GM12878 (cell line): ENCODE measurements at regions not wholly inside any gene's neighbourhood (a gene's known extent, or its start where the extent isn't known, plus 50 kb on each side); places are given as distances from the start of the nearest gene placed in this dataset.

Source experiments
- ATAC-seq: fragments of 200-7000 bp; cut with Tn5 transposase; 3 replicates; pipeline ENCODE4 v1.9.1; 2020; ENCODE audit warnings: mild to moderate bottlenecking, moderate library complexity
- BruUV-seq: library from RNA; stranded (reverse); fragments of 400-500 nt; replicated peaks from 2 replicates; lab custom pipeline; 2021; lab: Mats Ljungman, UMichigan
- CTCF ChIA-PET: fragments of 300-600 bp; sonication (Branson Sonifier 250); formaldehyde crosslinking; extraction: SDS; loops from one replicate; lab custom pipeline; 2021; ENCODE audit warnings: inconsistent platforms; lab: Yijun Ruan, JAX
- POLR2A ChIA-PET: fragments of 350-600 bp; formaldehyde crosslinking; extraction: SDS; loops from one replicate; lab custom pipeline; 2021; ENCODE audit warnings: inconsistent platforms; lab: Charles Lee
- RAD21 ChIA-PET: fragments of 300-600 bp; sonication (Branson Sonifier 250); formaldehyde crosslinking; loops from one replicate; lab custom pipeline; 2023; ENCODE audit warnings: antibody characterized with exemption; ENCODE audit not compliant: unreplicated experiment; lab: Charles Lee
- SMC1A ChIA-PET: fragments of 300-600 bp; sonication (Branson Sonifier 250); formaldehyde crosslinking; loops from one replicate; lab custom pipeline; 2023; ENCODE audit not compliant: unreplicated experiment, uncharacterized antibody; lab: Charles Lee
- DNase-seq: peaks from one replicate; pipeline ENCODE4 v3.0.0-alpha.2; 2011; ENCODE audit warnings: low read depth, low spot score
- FAIRE-seq: peaks from 3 replicates; lab custom pipeline; 2011; peaks lifted over from hg19 to GRCh38; lab: Jason Lieb, UNC
- H2AFZ ChIP-seq: 2 replicates; pipeline ENCODE4 v1.6.0; 2011; ENCODE audit warnings: low read depth, low read length, control low read depth; ENCODE audit not compliant: control insufficient read depth
- H3K27ac ChIP-seq: 2 replicates; pipeline ENCODE4 v1.5.1; 2011; ENCODE audit warnings: control low read depth; ENCODE audit not compliant: control insufficient read depth, insufficient read depth
- H3K27me3 ChIP-seq, 2 experiments: replicated peaks in 1 of 2; 2 replicates each; pipeline versions ENCODE4 v1.6.0 to v1.6.1; 2011; ENCODE audit warnings: low read length in 1 of 2; ENCODE audit not compliant: control insufficient read depth in 2 of 2, insufficient read depth in 2 of 2
- H3K36me3 ChIP-seq, 2 experiments: 2 replicates each; pipeline ENCODE4 v1.5.1; 2011; ENCODE audit warnings: low read length in 1 of 2; ENCODE audit not compliant: control insufficient read depth in 2 of 2, insufficient read depth in 2 of 2
- H3K4me1 ChIP-seq: 2 replicates; pipeline ENCODE4 v1.6.1; 2011; ENCODE audit warnings: mild to moderate bottlenecking, low read length, moderate library complexity, mixed read lengths; ENCODE audit not compliant: control insufficient read depth, insufficient read depth
- H3K4me2 ChIP-seq: 2 replicates; pipeline ENCODE4 v1.6.0; 2011; ENCODE audit warnings: control low read depth; ENCODE audit not compliant: control insufficient read depth, insufficient read depth
- H3K4me3 ChIP-seq: fragments of 200-600 bp; sonication (generic); 2 replicates; pipeline ENCODE4 v1.5.1; 2016
- H3K79me2 ChIP-seq: 2 replicates; pipeline ENCODE4 v1.6.0; 2011; ENCODE audit warnings: low read length; ENCODE audit not compliant: control insufficient read depth, insufficient read depth
- H3K9ac ChIP-seq: 2 replicates; pipeline ENCODE4 v1.8.0; 2011; ENCODE audit warnings: low read length, control low read depth, mixed read lengths; ENCODE audit not compliant: control insufficient read depth, insufficient read depth
- H3K9me3 ChIP-seq: replicated peaks from 3 replicates; pipeline ENCODE4 v1.5.1; 2011; ENCODE audit warnings: mild to moderate bottlenecking, low read length; ENCODE audit not compliant: control insufficient read depth, insufficient read depth
- H4K20me1 ChIP-seq: 2 replicates; pipeline ENCODE4 v1.6.0; 2011; ENCODE audit not compliant: control insufficient read depth, insufficient read depth
- CHD1 ChIP-seq: IDR thresholded peaks from 2 replicates; pipeline ENCODE4 v1.6.1; 2012; ENCODE audit warnings: low read depth, low read length, improper control_type of control experiment
- CREM ChIP-seq: IDR thresholded peaks from 2 replicates; pipeline ENCODE4 v1.6.1; 2014; ENCODE audit warnings: antibody characterized with exemption, low read depth
- KLF5 ChIP-seq: fragments of 450-650 bp; IDR thresholded peaks from 2 replicates; pipeline ENCODE4 v1.6.1; 2014; ENCODE audit warnings: mild to moderate bottlenecking; ENCODE audit not compliant: partially characterized antibody
- MAX ChIP-seq: IDR thresholded peaks from 2 replicates; pipeline ENCODE4 v1.6.1; 2012; ENCODE audit warnings: low read depth, low read length, improper control_type of control experiment
- MTA2 ChIP-seq: fragments of 450-650 bp; IDR thresholded peaks from 2 replicates; pipeline ENCODE4 v1.6.1; 2016; ENCODE audit warnings: low read depth, mild to moderate bottlenecking, moderate library complexity
- MYB ChIP-seq: fragments of 150-350 bp; IDR thresholded peaks from 2 replicates; pipeline ENCODE4 v1.6.1; 2014; ENCODE audit warnings: mild to moderate bottlenecking, low read depth, low read length, borderline replicate concordance
- WGBS: methylation state at CpG from one replicate; pipeline ENCODE4 v1.1.6; 2016; ENCODE audit warnings: low lambda C conversion rate; ENCODE audit not compliant: insufficient replicate concordance, insufficient coverage; ENCODE audit errors: missing lambda C conversion rate; 5-methylcytosine and 5-hydroxymethylcytosine counted together
- in situ Hi-C: fragments of 300-500 bp; cut with MboI; formaldehyde crosslinking; loops from 9 replicates; pipeline ENCODE4 v1.14.3; 2018; ENCODE audit warnings: mixed read lengths
- intact Hi-C: fragments of 100-400 bp; cut with micrococcal nuclease; formaldehyde crosslinking; loops from one replicate; pipeline ENCODE4 v1.14.2; 2022; ENCODE audit not compliant: unreplicated experiment
- TF ChIP-seq, protein P1 (sequence below): fragments of 450-650 bp; IDR thresholded peaks from 2 replicates; pipeline ENCODE4 v1.6.1; 2018; ENCODE audit warnings: borderline replicate concordance, mild to moderate bottlenecking; ENCODE audit not compliant: partially characterized antibody
- TF ChIP-seq, protein P2 (sequence below): IDR thresholded peaks from 2 replicates; pipeline ENCODE4 v1.6.1; 2011; ENCODE audit warnings: borderline replicate concordance, low read depth, mild to moderate bottlenecking, moderate library complexity, low read length; ENCODE audit not compliant: insufficient read depth, poor library complexity, severe bottlenecking
- TF ChIP-seq, protein P3 (sequence below): fragments of 450-650 bp; formaldehyde crosslinking; IDR thresholded peaks from 2 replicates; pipeline ENCODE4 v1.4.0; 2020; ENCODE audit warnings: mild to moderate bottlenecking, moderate library complexity
- TF ChIP-seq, protein P4 (sequence below), 3 experiments: IDR thresholded peaks in 2 of 3; conservative IDR thresholded peaks in 1 of 3; 2 replicates each; pipeline ENCODE4 v1.5.1; 2011; ENCODE audit warnings: low read depth in 3 of 3, low read length in 3 of 3, mild to moderate bottlenecking in 3 of 3, control low read depth in 2 of 3, moderate library complexity in 2 of 3, inconsistent platforms in 1 of 3, mixed read lengths in 1 of 3; ENCODE audit not compliant: control insufficient read depth in 2 of 3, insufficient read depth in 1 of 3; ENCODE audit errors: extremely low read depth in 1 of 3

- 46% methylated on average over 17 of the region's 17 CpGs for WGBS
- ChIA-PET SMC1A (no interaction called here), RAD21 (no interaction called here), CTCF (no interaction called here), POLR2A (no interaction called here)
- H4K20me1 ChIP-seq, result no peaks in the 10 kb centered on the region
- intact Hi-C loops (no loop called here), in situ Hi-C loops (no loop called here)
- no peak overlapping the region for H3K4me2 ChIP-seq
- H3K27me3 ChIP-seq, result no peaks in the 10 kb centered on the region
- H3K4me3 ChIP-seq, result no peak overlapping the region
- ATAC-seq (no peak), FAIRE-seq (no peak), DNase-seq (no peak)
- H2AFZ ChIP-seq, result no peak overlapping the region
- peaks cover 0 to 2% of the 10 kb centered on the region in 2 experiments; a peak in 2 of 4 replicates for H3K36me3 ChIP-seq
- no peak overlapping the region for H3K9ac ChIP-seq
- BruUV-seq, result no TSS peak
- no peaks in the 10 kb centered on the region for H3K4me1 ChIP-seq
- no peak overlapping the region for H3K27ac ChIP-seq
- no peaks in the 10 kb centered on the region for H3K79me2 ChIP-seq
- no peaks in the 10 kb centered on the region; the same call in 2 of the 3 replicates for H3K9me3 ChIP-seq
- TF ChIP-seq MAX (no peak), CHD1 (no peak), MYB (no peak), KLF5 (no peak), MTA2 (no peak), CREM (no peak)
- TF ChIP-seq, protein P1, sequence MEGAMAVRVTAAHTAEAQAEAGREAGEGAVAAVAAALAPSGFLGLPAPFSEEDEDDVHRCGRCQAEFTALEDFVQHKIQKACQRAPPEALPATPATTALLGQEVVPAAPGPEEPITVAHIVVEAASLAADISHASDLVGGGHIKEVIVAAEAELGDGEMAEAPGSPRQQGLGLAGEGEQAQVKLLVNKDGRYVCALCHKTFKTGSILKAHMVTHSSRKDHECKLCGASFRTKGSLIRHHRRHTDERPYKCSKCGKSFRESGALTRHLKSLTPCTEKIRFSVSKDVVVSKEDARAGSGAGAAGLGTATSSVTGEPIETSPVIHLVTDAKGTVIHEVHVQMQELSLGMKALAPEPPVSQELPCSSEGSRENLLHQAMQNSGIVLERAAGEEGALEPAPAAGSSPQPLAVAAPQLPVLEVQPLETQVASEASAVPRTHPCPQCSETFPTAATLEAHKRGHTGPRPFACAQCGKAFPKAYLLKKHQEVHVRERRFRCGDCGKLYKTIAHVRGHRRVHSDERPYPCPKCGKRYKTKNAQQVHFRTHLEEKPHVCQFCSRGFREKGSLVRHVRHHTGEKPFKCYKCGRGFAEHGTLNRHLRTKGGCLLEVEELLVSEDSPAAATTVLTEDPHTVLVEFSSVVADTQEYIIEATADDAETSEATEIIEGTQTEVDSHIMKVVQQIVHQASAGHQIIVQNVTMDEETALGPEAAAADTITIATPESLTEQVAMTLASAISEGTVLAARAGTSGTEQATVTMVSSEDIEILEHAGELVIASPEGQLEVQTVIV, result no peak
- TF ChIP-seq, protein P2, sequence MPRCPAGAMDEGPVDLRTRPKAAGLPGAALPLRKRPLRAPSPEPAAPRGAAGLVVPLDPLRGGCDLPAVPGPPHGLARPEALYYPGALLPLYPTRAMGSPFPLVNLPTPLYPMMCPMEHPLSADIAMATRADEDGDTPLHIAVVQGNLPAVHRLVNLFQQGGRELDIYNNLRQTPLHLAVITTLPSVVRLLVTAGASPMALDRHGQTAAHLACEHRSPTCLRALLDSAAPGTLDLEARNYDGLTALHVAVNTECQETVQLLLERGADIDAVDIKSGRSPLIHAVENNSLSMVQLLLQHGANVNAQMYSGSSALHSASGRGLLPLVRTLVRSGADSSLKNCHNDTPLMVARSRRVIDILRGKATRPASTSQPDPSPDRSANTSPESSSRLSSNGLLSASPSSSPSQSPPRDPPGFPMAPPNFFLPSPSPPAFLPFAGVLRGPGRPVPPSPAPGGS, result no peak
- TF ChIP-seq, protein P3, sequence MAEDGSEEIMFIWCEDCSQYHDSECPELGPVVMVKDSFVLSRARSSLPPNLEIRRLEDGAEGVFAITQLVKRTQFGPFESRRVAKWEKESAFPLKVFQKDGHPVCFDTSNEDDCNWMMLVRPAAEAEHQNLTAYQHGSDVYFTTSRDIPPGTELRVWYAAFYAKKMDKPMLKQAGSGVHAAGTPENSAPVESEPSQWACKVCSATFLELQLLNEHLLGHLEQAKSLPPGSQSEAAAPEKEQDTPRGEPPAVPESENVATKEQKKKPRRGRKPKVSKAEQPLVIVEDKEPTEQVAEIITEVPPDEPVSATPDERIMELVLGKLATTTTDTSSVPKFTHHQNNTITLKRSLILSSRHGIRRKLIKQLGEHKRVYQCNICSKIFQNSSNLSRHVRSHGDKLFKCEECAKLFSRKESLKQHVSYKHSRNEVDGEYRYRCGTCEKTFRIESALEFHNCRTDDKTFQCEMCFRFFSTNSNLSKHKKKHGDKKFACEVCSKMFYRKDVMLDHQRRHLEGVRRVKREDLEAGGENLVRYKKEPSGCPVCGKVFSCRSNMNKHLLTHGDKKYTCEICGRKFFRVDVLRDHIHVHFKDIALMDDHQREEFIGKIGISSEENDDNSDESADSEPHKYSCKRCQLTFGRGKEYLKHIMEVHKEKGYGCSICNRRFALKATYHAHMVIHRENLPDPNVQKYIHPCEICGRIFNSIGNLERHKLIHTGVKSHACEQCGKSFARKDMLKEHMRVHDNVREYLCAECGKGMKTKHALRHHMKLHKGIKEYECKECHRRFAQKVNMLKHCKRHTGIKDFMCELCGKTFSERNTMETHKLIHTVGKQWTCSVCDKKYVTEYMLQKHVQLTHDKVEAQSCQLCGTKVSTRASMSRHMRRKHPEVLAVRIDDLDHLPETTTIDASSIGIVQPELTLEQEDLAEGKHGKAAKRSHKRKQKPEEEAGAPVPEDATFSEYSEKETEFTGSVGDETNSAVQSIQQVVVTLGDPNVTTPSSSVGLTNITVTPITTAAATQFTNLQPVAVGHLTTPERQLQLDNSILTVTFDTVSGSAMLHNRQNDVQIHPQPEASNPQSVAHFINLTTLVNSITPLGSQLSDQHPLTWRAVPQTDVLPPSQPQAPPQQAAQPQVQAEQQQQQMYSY (CRISPR knock-in tag), result no peak
- TF ChIP-seq, protein P4, sequence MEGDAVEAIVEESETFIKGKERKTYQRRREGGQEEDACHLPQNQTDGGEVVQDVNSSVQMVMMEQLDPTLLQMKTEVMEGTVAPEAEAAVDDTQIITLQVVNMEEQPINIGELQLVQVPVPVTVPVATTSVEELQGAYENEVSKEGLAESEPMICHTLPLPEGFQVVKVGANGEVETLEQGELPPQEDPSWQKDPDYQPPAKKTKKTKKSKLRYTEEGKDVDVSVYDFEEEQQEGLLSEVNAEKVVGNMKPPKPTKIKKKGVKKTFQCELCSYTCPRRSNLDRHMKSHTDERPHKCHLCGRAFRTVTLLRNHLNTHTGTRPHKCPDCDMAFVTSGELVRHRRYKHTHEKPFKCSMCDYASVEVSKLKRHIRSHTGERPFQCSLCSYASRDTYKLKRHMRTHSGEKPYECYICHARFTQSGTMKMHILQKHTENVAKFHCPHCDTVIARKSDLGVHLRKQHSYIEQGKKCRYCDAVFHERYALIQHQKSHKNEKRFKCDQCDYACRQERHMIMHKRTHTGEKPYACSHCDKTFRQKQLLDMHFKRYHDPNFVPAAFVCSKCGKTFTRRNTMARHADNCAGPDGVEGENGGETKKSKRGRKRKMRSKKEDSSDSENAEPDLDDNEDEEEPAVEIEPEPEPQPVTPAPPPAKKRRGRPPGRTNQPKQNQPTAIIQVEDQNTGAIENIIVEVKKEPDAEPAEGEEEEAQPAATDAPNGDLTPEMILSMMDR (IDR thresholded peaks at IDR 0.05 in 2 of 3, conservative IDR thresholded peaks at IDR 0.05 in 1 of 3; ENCODE audit: control insufficient read depth in 2 of 3, extremely low read depth in 1 of 3, insufficient read depth in 1 of 3, low read depth in 3 of 3, low read length in 3 of 3), result no peak
Observed at GRCh38 chr22:49590381-49590780, 237.3 kb downstream of the BRD1 start.
